Hematopoietic multipotent progenitor cell (in vitro differentiated cells): ENCODE measurements at regions not wholly inside any gene's neighbourhood (a gene's known extent, or its start where the extent isn't known, plus 50 kb on each side); places are given as distances from the start of the nearest gene placed in this dataset.
A peak's percentile ranks its signal among the peaks of the same experiment; 100 is the strongest.
"Not testable (repeated sequence)": the region's sequence is repeated elsewhere in the genome, so short reads cannot be mapped to it uniquely, and the experiment has no call there.

Experiments used
- DNase-seq, 3 donors: peaks; one replicate each; pipeline ENCODE4 v3.0.0-alpha.2; 2011 to 2015; ENCODE audit warnings: low read depth in 2 of 3, low spot score in 2 of 3

DNA sequence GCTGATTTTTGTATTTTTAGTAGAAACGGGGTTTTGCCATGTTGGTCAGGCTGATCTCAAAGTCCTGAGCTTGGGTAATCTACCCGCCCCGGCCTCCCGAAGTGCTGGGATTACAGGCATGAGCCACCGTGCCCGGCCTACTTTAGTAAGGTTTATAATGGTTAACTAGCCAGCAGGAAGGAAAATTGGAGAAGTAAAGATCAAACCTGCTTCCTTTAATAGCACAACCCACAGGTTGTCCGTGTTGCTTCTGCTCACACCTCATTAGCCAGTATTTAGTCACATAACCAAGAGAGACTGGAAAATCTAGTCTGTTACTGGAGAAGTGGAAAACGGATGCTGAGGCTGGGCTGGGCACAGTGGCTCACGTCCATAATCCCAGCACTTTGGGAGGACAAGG is 51.9 kb upstream of the TBL1XR1 start:
- peak in 1 of 3 donors; percentile 20 for DNase-seq

DNA sequence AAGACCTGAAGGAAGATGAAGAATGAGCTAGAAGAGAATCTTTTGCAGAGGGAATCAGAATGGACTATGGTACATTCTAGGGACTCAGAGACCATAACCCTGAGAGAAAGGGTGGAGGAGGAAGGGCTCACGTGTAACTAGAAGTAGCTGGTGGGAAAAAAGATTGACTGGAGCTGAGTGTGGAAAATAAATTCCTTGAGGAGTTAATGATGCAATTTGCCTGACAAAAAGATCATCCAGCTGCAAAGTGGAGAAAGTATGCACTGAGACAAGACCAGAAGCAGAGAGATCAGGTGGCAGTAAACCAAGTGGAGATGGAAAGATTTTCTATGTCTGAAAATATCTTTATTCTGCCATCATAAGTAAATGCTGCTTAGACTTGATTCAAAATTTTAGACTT is 52.9 kb upstream of the TBL1XR1 start:
- no peak for DNase-seq

DNA sequence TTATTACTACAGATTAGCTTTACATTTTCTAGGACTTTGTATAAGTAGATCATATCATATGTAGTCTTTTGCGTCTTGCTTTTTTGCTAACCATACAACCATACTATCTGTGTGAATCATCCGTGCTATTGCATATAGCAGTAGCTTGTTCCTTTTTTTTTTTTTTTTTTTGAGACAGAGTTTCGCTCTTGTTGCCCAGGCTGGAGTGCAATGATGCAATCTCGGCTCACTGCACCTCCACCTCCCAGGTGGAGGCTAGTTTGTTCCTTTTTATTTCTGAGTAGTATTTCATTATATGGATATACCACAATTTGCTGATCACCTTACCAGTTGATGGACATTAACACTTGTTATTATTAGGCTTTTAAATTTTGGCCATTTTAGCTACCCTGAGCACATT is 54.5 kb upstream of the TBL1XR1 start:
- DNase-seq = no peak

DNA sequence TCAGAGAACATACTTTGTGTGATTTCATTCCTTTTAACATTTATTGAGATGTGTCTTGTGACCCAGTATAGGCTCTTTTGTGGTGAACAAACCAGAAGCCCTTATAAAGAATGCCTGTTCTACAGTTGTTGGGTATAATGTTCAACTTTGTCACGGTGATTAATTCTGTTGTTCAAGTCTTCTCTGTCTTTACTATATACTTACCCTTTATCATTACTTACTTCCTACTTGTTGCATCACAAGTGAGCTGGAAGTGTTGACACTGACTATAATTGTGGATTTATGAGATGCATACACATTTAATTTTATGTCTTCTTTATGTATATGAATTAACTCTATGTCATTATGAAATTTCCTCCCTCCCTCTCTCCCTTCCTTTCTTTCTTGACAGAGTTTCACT is 59.7 kb upstream of the TBL1XR1 start:
- no peak for DNase-seq

DNA sequence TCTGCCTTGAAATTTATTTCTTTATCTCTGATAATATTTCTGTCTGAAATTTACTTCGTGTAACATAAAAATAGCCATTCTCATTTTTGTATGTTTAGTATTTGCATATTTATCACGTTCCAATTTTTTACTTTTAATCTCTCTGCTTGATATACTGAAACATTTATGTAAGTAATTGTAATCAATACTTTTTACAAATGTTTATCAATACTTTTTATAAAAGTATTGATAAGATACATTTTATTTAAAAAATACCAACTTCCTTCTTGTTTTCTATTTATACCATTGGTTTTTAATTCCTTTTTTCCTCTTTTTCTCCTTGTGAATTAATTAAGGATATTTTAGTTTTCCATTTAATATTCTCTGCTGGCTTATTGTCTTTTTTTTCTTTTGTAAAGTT is 60.3 kb upstream of the TBL1XR1 start:
- DNase-seq = no peak

DNA sequence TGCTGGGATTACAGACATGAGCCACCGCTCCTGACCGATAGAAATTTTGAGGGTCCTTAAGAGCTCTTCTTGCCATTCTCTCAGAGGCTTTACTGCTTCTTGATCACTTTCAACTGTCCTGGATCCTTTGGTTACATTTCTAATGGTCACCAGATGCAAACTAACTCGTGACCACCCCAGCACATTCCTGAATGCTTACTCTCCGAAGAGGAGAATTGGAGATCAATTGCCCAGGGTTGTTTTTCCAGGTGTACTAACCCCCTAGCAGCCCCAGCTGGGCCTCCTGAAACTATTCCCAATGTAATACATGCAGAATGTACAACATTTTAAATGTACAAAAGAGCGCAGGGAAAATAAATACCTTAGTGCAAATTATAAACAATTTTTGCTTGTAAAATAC is 65.1 kb upstream of the TBL1XR1 start:
- DNase-seq = no peak

DNA sequence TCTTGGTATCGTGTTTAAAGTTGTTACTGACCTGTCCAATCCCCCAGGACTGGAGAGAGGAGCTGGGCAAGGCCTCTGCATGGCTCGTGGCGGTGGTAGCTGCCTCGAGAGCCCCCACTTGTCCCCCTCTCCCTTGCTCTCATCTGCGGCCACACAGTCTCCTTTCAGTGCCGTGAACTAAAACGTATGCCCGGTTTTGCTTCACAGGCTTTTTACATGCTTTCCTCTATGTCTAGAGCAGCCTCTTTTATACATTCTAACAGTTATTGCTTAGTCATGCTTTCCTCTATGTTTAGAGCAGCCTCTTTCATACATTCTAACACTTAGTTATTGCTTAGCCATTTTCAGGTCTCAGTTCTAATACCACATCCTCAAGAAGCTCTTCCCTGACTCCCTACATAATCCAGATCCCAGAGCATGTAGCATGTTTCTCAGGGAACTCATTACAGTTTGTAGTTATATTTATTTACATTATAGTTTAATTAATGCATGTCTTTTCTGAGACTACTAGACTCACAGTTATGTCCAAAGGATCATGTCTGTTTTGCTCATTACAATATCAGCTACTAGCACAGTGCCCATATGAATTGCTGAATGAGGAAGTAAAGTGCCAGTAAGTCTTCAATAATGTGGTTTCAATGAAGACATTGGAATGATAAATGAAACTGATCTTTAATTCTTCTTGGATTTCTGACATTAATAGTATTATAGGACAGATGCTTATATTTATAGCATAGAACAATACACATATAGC is 66.5 kb upstream of the TBL1XR1 start:
- peak in 1 of 3 donors; percentile 46 for DNase-seq

DNA sequence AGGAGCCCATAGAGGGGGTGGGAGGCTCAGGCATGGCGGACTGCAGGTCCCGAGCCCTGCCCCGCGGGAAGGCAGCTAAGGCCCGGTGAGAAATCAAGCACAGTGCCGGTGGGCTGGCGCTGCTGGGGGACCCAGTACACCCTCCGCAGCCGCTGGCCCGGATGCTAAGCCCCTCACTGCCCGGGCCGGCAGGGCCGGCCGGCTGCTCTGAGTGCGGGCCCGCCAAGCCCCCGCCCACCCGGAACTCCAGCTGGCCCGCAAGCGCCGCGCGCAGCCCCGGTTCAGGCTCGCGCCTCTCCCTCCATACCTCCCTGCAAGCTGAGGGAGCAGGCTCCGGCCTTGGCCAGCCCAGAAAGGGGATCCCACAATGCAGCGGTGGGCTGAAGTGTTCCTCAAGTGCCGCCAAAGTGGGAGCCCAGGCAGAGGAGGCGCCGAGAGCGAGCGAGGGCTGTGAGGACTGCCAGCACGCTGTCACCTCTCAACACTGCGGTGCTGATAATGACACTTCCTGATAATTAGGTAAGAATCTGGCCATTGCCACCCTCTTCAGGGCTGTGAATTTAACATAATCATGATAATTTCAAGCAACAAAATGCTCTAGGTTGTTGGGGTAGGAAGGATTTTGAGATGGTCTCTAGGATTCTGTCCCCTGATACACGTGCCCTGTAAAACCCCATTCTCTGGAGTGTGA is 74.7 kb upstream of the TBL1XR1 start:
- DNase-seq = not testable (repeated sequence)

DNA sequence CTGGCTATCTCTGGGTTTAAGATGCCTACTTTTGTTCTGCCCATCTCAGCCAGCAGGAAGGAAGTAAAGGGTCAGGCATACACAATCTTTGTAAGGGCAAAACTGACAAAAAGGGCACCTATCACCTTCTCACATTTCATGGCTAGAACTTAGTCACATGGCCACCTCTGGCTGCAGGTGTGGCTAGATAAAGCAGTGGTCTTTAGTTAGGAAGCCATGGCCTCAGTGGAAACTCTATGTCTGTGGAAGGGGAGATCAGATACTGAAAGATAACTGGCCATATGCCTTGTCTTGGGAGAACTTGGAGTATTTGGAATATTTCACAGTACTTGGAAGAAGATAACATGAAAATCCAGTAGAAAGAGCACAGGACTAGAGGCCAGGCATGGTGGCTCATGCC is 80.7 kb upstream of the TBL1XR1 start:
- DNase-seq = no peak

DNA sequence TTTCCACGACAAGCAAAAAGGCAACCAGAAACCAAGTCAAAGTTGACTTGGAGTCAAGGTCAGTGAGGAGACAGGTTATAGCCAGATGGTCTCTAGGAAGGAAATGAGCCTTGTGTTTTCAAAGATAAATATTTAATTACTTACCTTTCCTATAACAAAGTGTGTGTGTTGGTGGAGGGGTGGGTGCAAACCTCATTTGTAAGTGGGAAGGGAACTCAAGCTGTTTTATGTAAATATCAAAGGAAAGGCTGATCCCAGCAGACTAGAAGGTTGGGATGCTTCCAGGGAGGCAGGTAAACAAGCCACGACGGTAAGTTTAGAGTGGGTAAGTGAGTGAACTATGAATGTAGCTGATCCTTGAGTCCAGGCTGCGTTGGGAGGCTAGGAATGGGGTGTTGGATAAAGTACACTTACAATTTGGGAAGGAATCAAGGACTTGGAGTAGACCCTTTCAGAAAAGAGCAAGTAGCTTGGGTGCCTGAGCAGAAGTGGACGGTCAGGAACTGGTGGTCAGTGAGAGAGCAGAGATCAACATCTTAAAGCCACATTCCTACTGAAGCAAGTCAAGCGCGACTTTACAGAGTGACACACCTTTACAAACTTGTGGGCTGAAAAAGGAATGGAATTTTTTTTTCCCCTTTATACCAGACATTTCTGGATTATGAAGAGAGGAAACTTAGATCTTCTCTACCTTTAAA is 82.0 kb upstream of the TBL1XR1 start:
- DNase-seq = peak in 1 of 3 donors; percentile 36

DNA sequence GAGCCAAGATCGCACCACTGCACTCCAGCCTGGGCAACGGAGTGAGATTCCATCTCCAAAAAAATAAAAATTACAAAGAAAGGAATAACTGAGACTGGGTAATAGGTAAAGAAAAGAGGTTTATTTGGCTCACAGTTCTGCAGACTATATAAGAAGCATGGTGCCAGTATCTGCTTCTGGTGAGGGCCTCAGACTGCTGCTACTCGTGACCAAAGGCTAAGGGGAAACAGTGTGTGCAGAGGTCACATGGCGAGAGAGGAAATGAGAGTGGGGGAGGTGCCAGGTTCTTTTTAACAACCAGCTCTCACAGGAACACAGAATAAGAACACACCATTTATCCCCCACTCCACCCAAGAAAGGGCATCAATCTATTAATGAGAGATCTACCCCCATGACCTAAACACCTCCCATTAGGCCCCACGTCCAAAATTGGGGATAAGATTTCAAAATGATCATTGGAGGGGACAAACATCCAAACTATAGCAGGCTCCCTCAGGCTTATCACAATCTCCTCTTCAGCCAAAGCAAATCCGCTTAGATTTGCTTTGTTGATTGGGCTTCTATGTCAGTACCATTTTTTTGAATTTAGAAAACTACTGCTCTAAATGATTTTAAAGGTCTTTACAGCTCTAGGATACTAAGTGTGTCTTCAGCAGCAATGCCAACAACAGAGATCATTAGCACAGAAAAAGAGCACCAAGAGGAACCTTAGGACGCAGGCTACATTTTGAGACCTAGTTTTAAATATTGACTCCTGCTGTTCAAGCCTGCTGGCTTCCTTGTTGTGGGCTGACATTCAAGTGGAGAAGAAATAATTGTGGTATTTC is 84.2 kb upstream of the TBL1XR1 start:
- DNase-seq = no peak

DNA sequence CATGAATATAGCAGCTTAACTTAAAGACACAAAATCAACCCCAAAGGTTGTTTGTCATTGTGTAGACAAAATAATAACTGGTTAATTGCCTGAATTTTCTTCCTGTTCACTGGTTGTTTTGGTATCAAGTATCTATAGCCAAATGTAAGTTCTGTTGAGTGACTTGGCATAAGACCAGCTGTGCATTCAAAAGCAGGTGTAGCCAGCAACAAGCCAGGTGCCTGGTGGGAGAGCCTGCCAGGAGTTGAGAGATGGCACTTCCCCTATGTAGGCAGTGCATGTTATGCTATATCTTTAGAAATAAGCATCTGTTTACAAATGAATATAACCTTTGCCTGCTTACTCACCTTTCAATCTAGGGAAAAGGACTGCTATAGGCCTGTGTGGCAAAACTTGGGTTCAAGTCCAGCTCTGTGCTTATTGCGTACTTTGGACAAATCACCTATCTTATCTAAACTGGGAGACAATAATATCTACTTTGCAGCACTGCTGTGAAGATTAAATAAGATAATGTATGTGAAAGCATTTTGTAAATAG is 84.9 kb upstream of the TBL1XR1 start:
- DNase-seq = no peak

DNA sequence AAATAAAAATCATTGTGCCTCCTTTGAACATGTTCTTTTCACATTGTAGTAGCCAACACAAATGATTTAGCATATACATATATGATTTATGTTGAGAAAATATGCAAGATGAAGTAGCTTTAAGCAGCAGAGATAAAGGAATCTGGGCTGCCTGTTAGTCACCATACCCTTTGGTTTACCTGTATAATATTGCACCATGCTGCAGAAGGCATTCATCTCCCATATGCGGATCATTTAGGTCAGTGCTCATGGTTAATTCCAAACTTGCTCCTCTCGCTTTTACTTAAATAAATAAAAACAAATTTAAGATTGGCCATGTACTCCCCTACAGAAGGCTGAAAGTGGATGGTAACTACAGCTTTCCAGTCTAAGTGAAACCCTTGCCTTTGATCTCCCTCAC is 86.7 kb upstream of the TBL1XR1 start:
- DNase-seq = no peak

DNA sequence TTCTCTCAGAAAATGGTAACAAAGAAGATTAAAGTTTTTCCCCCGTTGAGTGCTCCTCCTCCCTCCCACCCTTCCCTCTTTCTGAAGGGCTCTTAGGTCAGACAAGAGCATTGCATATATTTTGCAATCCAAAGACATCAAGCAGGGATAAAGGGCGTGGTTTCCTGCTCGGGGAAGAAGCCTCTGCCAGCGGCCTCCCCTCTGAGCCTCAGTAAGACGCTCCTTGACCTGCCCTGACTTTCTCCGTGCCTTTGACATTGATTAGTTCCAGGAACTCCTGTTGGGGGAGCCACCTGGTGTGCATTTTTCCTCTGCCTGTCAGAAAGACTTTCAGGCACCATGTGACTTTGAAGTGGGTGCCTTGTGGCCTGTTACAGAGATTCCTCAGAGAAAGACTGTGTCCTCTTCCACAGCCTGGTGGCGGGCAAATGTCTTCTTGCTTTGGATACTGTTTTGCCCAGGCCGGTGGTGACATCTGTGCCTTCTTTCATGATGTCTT is 87.2 kb upstream of the TBL1XR1 start:
- DNase-seq = no peak

DNA sequence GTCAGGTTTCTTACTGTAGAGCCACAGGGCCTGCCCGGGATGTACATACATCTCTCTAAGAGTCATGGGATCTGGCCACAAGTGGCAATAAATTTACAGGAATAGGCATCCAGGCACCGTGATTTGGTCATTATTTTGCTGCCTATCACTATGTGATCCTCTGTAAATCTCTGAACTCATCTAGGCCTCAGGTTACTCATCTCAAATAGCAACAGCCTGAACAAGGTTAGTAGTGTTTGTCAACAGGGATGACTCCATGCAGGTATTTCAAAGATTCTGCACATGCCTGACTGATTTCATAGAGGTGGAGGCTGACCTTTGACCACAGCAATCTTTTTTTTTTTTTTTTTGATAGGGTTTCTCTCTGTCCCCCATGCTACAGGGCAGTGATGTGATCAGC is 88.8 kb upstream of the TBL1XR1 start:
- no peak for DNase-seq

DNA sequence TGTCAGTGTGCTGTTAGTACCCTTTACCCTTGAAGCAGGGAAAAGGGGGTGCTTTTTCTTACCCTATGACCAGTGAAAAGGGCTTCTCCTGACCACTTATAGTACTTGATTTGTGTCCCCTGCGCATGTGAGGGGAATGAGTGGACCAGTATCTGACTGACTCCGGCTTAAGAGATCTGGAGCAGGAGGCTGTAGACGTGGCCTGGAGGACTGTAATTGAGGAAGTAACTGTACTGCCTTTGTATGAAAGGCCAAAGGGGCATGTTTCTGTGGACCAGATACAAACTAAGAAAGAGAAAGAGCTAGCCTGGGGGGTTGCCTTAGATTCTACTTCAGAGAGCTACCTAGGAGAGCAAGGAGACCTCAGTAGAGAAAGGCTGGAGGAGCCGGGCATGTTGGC is 89.9 kb upstream of the TBL1XR1 start:
- peak in 1 of 3 donors; percentile 26 for DNase-seq

DNA sequence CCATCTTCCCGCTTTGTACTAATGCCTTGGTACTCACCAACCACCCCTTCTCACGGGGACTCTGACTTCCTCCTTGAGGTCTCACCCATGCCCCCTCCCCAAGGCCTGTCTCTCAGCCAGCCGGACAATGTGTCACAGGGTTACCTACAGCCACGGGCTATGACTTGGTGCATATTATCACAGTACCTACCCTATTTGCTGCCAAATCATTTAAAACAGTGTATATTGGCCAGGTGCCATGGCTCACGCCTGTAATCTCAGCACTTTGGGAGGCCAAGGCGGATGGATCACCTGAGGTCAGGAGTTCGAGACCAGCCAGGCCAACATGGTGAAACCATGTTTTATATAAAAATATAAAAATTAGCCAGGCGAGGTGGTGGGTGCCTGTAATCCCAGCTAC is 93.4 kb upstream of the TBL1XR1 start:
- DNase-seq = no peak

DNA sequence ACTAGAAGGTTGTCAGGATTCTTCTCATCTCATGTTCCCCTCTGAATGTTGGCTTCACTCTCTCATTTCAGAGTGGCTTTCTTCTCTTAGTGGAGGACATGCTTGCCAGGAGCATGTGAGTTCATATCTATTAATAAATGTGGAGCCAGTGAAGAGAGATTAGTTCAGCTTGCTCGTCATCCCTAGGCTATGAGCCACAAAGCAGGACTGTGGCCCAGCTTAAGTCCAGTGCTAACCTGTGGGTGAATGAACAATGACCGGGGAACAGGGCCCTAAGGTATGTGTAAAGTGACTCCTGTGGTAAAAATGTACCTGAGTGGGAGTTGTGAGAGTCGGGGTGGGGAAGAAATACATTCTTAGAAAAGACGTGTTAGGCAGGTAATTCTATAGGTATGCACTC is 96.9 kb upstream of the TBL1XR1 start:
- no peak for DNase-seq

DNA sequence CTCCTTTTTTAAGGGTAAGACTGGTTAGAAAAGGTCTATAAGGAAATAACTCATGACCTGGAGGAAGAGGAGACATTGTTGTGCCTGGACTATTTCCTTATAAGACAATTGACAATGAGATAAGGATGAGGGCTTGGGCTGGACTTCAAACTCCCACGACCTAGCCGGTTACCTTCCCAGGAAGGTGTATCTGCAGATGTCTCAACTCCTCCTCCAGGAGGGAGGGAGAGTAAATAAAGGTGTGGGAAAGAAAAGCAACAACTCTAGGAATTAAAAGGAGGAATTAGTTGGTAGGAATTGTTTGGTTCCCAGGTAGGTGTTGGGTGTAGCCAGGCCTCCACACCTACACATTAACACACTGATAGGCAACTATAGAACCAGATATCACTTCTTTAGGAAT is 97.8 kb upstream of the TBL1XR1 start:
- DNase-seq = no peak

DNA sequence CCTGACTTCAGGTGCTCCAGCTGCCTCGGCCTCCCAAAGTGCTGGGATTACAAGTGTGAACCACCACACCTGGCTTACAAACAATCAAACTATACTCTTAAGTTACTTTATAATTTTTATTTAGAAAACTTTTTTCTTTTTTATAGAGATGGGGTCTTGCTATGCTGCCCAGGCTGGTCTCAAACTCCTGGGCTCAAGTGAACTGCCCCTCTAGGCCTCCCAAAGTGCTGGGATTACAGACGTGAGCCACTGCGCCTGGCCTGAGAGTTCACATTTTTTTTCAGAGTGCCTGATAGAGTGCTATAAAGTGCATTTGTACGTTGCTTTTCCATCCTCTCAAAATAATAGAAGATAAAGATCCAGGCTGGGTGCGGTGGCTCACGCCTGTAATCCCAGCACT is 102.0 kb upstream of the TBL1XR1 start:
- DNase-seq = no peak
